IgD-negative memory B cell (primary cell): ENCODE measurements at regions not wholly inside any gene's neighbourhood (a gene's known extent, or its start where the extent isn't known, plus 50 kb on each side); places are given as distances from the start of the nearest gene placed in this dataset.

Source experiments
- H3K27ac Mint-ChIP-seq, 3 donors: one replicate each; pipeline ENCODE4 v1.8.0; 2020 to 2022; ENCODE audit warnings: mild to moderate bottlenecking in 3 of 3, mixed read lengths in 3 of 3, moderate library complexity in 1 of 3
- H3K27me3 Mint-ChIP-seq: one replicate; pipeline ENCODE4 v1.8.0; 2021; ENCODE audit warnings: mixed read lengths
- H3K36me3 Mint-ChIP-seq: one replicate; pipeline ENCODE4 v1.8.0; 2020; ENCODE audit warnings: mild to moderate bottlenecking, mixed read lengths
- H3K4me1 Mint-ChIP-seq, 3 donors: one replicate each; pipeline ENCODE4 v1.8.0; 2020 to 2022; ENCODE audit warnings: mixed read lengths in 3 of 3, mild to moderate bottlenecking in 1 of 3
- H3K4me3 Mint-ChIP-seq, 4 donors: one replicate each; pipeline ENCODE4 v1.8.0; 2020 to 2022; ENCODE audit warnings: mild to moderate bottlenecking in 4 of 4, mixed read lengths in 4 of 4, moderate library complexity in 3 of 4
- H3K9me3 Mint-ChIP-seq, 3 donors: one replicate each; pipeline ENCODE4 v1.8.0; 2020 to 2021; ENCODE audit warnings: mixed read lengths in 3 of 3, mild to moderate bottlenecking in 1 of 3

GRCh38 chr9:96045811-96046210, 170.3 kb downstream of the ERCC6L2 start:
- H3K27me3 Mint-ChIP-seq: peaks cover 5% of the 10 kb centered on the region
- no peaks in the 10 kb centered on the region for H3K9me3 Mint-ChIP-seq
- H3K4me3 Mint-ChIP-seq: no peak overlapping the region
- no peak overlapping the region for H3K27ac Mint-ChIP-seq
- peaks cover 3% of the 10 kb centered on the region for H3K36me3 Mint-ChIP-seq
- H3K4me1 Mint-ChIP-seq: no peaks in the 10 kb centered on the region

- H3K4me1 Mint-ChIP-seq: no peaks in the 10 kb centered on the region
- peaks cover 0 to 2% (median under 1%) of the 10 kb centered on the region in 3 donors for H3K9me3 Mint-ChIP-seq
- no peak overlapping the region for H3K27ac Mint-ChIP-seq
- no peak overlapping the region for H3K4me3 Mint-ChIP-seq
- H3K36me3 Mint-ChIP-seq: peaks cover 3% of the 10 kb centered on the region
- peaks cover 6% of the 10 kb centered on the region for H3K27me3 Mint-ChIP-seq
Observed at GRCh38 chr9:96044401-96044800, 168.9 kb downstream of the ERCC6L2 start.

- H3K27me3 Mint-ChIP-seq: peaks cover 7% of the 10 kb centered on the region
- peaks cover 6 to 22% (median 15%) of the 10 kb centered on the region in 3 donors for H3K9me3 Mint-ChIP-seq
- H3K27ac Mint-ChIP-seq: no peak overlapping the region
- H3K36me3 Mint-ChIP-seq: peaks cover 3% of the 10 kb centered on the region
- H3K4me1 Mint-ChIP-seq: no peaks in the 10 kb centered on the region
- no peak overlapping the region for H3K4me3 Mint-ChIP-seq
Observed at GRCh38 chr9:96040591-96041461, 165.3 kb downstream of the ERCC6L2 start.

GRCh38 chr9:96038914-96039313, 163.4 kb downstream of the ERCC6L2 start:
- Mint-ChIP-seq H3K27me3 (peaks cover 11% of the 10 kb centered on the region), H3K36me3 (peaks cover 2% of the 10 kb centered on the region), H3K4me1 (no peaks in the 10 kb centered on the region), H3K27ac (no peak overlapping the region), H3K4me3 (no peak overlapping the region), H3K9me3 (peaks cover 8 to 27% (median 17%) of the 10 kb centered on the region in 3 donors)

GRCh38 chr9:96038271-96038670, 162.8 kb downstream of the ERCC6L2 start:
- H3K27ac Mint-ChIP-seq: no peak overlapping the region
- H3K4me3 Mint-ChIP-seq: no peak overlapping the region
- peaks cover 8 to 27% (median 20%) of the 10 kb centered on the region in 3 donors for H3K9me3 Mint-ChIP-seq
- no peaks in the 10 kb centered on the region for H3K4me1 Mint-ChIP-seq
- H3K36me3 Mint-ChIP-seq: peaks cover 2% of the 10 kb centered on the region
- peaks cover 11% of the 10 kb centered on the region for H3K27me3 Mint-ChIP-seq

- Mint-ChIP-seq H3K4me3 (no peak overlapping the region), H3K27ac (no peak overlapping the region), H3K36me3 (peaks cover 5% of the 10 kb centered on the region), H3K4me1 (no peaks in the 10 kb centered on the region), H3K9me3 (peaks cover 8 to 27% (median 20%) of the 10 kb centered on the region in 3 donors), H3K27me3 (peaks cover 10% of the 10 kb centered on the region)
Observed at GRCh38 chr9:96034553-96035122, 159.1 kb downstream of the ERCC6L2 start.

- Mint-ChIP-seq H3K27ac (no peak overlapping the region), H3K27me3 (peaks cover 13% of the 10 kb centered on the region), H3K36me3 (peaks cover 5% of the 10 kb centered on the region), H3K9me3 (peaks cover 8 to 21% (median 21%) of the 10 kb centered on the region in 3 donors), H3K4me3 (peak overlapping the region in 1 of 4 donors; percentile 8), H3K4me1 (no peaks in the 10 kb centered on the region)
Observed at GRCh38 chr9:96033896-96034295, 158.4 kb downstream of the ERCC6L2 start.

GRCh38 chr9:96031916-96032534, 156.5 kb downstream of the ERCC6L2 start:
- Mint-ChIP-seq H3K9me3 (peaks cover 2 to 12% (median 5%) of the 10 kb centered on the region in 3 donors), H3K27me3 (peaks cover 21% of the 10 kb centered on the region), H3K36me3 (peaks cover 5% of the 10 kb centered on the region), H3K4me3 (no peak overlapping the region), H3K4me1 (peaks cover 0 to 4% (median 1%) of the 10 kb centered on the region in 3 donors), H3K27ac (no peak overlapping the region)

- H3K27ac Mint-ChIP-seq: no peak overlapping the region
- H3K27me3 Mint-ChIP-seq: peaks cover 23% of the 10 kb centered on the region
- H3K36me3 Mint-ChIP-seq: peaks cover 5% of the 10 kb centered on the region
- H3K4me3 Mint-ChIP-seq: no peak overlapping the region
- peaks cover 2 to 11% (median 5%) of the 10 kb centered on the region in 3 donors for H3K9me3 Mint-ChIP-seq
- H3K4me1 Mint-ChIP-seq: peaks cover 0 to 4% (median 1%) of the 10 kb centered on the region in 3 donors
Observed at GRCh38 chr9:96031366-96031824, 155.9 kb downstream of the ERCC6L2 start.

GRCh38 chr9:96029722-96030530, 154.4 kb downstream of the ERCC6L2 start:
- no peak overlapping the region for H3K27ac Mint-ChIP-seq

GRCh38 chr9:96027251-96028131, 152.0 kb downstream of the ERCC6L2 start:
- Mint-ChIP-seq H3K4me1 (peaks cover 0 to 8% (median 2%) of the 10 kb centered on the region in 3 donors), H3K27me3 (peaks cover 43% of the 10 kb centered on the region), H3K27ac (peak overlapping the region in 2 of 3 donors; percentile 46 to 87), H3K36me3 (peaks cover 3% of the 10 kb centered on the region), H3K4me3 (peak overlapping the region in 2 of 4 donors; percentile 69 to 70), H3K9me3 (peaks cover 0 to 8% (median 0%) of the 10 kb centered on the region in 3 donors)

More at GRCh38 chr9:96029722-96030530, 154.4 kb downstream of the ERCC6L2 start:
- H3K9me3 Mint-ChIP-seq: peaks cover 0 to 11% (median 0%) of the 10 kb centered on the region in 3 donors
- peaks cover 0 to 7% (median 1%) of the 10 kb centered on the region in 3 donors for H3K4me1 Mint-ChIP-seq
- peaks cover 5% of the 10 kb centered on the region for H3K36me3 Mint-ChIP-seq
- H3K27me3 Mint-ChIP-seq: peaks cover 30% of the 10 kb centered on the region
- H3K4me3 Mint-ChIP-seq: no peak overlapping the region

- H3K27ac Mint-ChIP-seq: no peak overlapping the region
- peaks cover 49% of the 10 kb centered on the region for H3K27me3 Mint-ChIP-seq
- H3K9me3 Mint-ChIP-seq: peaks cover 0 to 8% (median 0%) of the 10 kb centered on the region in 3 donors
- H3K4me1 Mint-ChIP-seq: peaks cover 5 to 13% (median 6%) of the 10 kb centered on the region in 3 donors
- H3K4me3 Mint-ChIP-seq: no peak overlapping the region
- peaks cover 3% of the 10 kb centered on the region for H3K36me3 Mint-ChIP-seq
Observed at GRCh38 chr9:96026655-96027213, 151.2 kb downstream of the ERCC6L2 start.

GRCh38 chr9:96025995-96026602, 150.6 kb downstream of the ERCC6L2 start:
- H3K9me3 Mint-ChIP-seq: peaks cover 0 to 8% (median 0%) of the 10 kb centered on the region in 3 donors
- peaks cover 5 to 13% (median 6%) of the 10 kb centered on the region in 3 donors for H3K4me1 Mint-ChIP-seq

More at GRCh38 chr9:96025995-96026602, 150.6 kb downstream of the ERCC6L2 start:
- H3K36me3 Mint-ChIP-seq: peaks cover 3% of the 10 kb centered on the region
- H3K27me3 Mint-ChIP-seq: peaks cover 50% of the 10 kb centered on the region
- peak overlapping the region in 1 of 3 donors; percentile 44 for H3K27ac Mint-ChIP-seq
- no peak overlapping the region for H3K4me3 Mint-ChIP-seq
